Astrocyte (in vitro differentiated cells and primary cell): ENCODE measurements at regions not wholly inside any gene's neighbourhood (a gene's known extent, or its start where the extent isn't known, plus 50 kb on each side); places are given as distances from the start of the nearest gene placed in this dataset.

Source experiments
- DNase-seq: peaks from one replicate; pipeline ENCODE4 v3.0.0-alpha.2; 2010; ENCODE audit warnings: low read depth
- FAIRE-seq: peaks from 2 replicates; lab custom pipeline; 2011; peaks lifted over from hg19 to GRCh38; lab: Jason Lieb, UNC
- H2AFZ ChIP-seq: 2 replicates; pipeline ENCODE4 v1.6.0; 2012; ENCODE audit warnings: low read depth, low read length, inconsistent platforms
- H3K27ac ChIP-seq: 2 replicates; pipeline ENCODE4 v1.5.1; 2011; ENCODE audit warnings: low read depth, low read length, inconsistent platforms
- H3K27me3 ChIP-seq: 2 replicates; pipeline ENCODE4 v1.6.0; 2011; ENCODE audit warnings: low read length, inconsistent platforms; ENCODE audit not compliant: insufficient read depth
- H3K36me3 ChIP-seq: 2 replicates; pipeline ENCODE4 v1.5.1; 2011; ENCODE audit warnings: low read length, inconsistent platforms; ENCODE audit not compliant: insufficient read depth
- H3K4me1 ChIP-seq: 2 replicates; pipeline ENCODE4 v1.5.1; 2011; ENCODE audit warnings: low read length, inconsistent platforms; ENCODE audit not compliant: insufficient read depth
- H3K4me2 ChIP-seq: 2 replicates; pipeline ENCODE4 v1.6.0; 2012; ENCODE audit warnings: low read length, inconsistent platforms
- H3K4me3 ChIP-seq: 2 replicates; pipeline ENCODE4 v1.5.1; 2011; ENCODE audit warnings: low read depth, mild to moderate bottlenecking, low read length, inconsistent platforms; ENCODE audit not compliant: insufficient read depth
- H3K79me2 ChIP-seq: 2 replicates; pipeline ENCODE4 v1.6.0; 2012; ENCODE audit warnings: mild to moderate bottlenecking, low read length, inconsistent platforms; ENCODE audit not compliant: insufficient read depth
- H3K9ac ChIP-seq: 2 replicates; pipeline ENCODE4 v1.6.0; 2012; ENCODE audit warnings: mild to moderate bottlenecking, low read length, inconsistent platforms
- H3K9me3 ChIP-seq: 2 replicates; pipeline ENCODE4 v1.5.1; 2012; ENCODE audit warnings: low read depth, mild to moderate bottlenecking, low read length, inconsistent platforms; ENCODE audit not compliant: insufficient read depth
- H4K20me1 ChIP-seq: 2 replicates; pipeline ENCODE4 v1.6.0; 2012; ENCODE audit warnings: low read length, inconsistent platforms; ENCODE audit not compliant: insufficient read depth
- H3K27ac Mint-ChIP-seq: one replicate; pipeline ENCODE4 v1.8.0; 2021; ENCODE audit warnings: mild to moderate bottlenecking, mixed read lengths; ENCODE audit not compliant: unreplicated experiment
- H3K27me3 Mint-ChIP-seq: one replicate; pipeline ENCODE4 v1.8.0; 2021; ENCODE audit warnings: low read depth, mixed read lengths; ENCODE audit not compliant: unreplicated experiment
- H3K36me3 Mint-ChIP-seq: one replicate; pipeline ENCODE4 v1.8.0; 2021; ENCODE audit warnings: low read depth, mixed read lengths; ENCODE audit not compliant: unreplicated experiment
- H3K4me1 Mint-ChIP-seq: one replicate; pipeline ENCODE4 v1.8.0; 2021; ENCODE audit warnings: low read depth, mixed read lengths; ENCODE audit not compliant: unreplicated experiment
- H3K4me3 Mint-ChIP-seq: one replicate; pipeline ENCODE4 v1.8.0; 2021; ENCODE audit warnings: mild to moderate bottlenecking, moderate library complexity, mixed read lengths; ENCODE audit not compliant: unreplicated experiment
- H3K9me3 Mint-ChIP-seq: one replicate; pipeline ENCODE4 v1.8.0; 2021; ENCODE audit warnings: mild to moderate bottlenecking, mixed read lengths; ENCODE audit not compliant: unreplicated experiment
- CTCF ChIP-seq: IDR thresholded peaks from 2 replicates; pipeline ENCODE4 v1.5.1; 2011; ENCODE audit warnings: low read depth, mild to moderate bottlenecking, inconsistent platforms, low read length, moderate library complexity; ENCODE audit not compliant: insufficient read depth
- EZH2 ChIP-seq: IDR thresholded peaks from 2 replicates; pipeline ENCODE4 v1.6.1; 2012; ENCODE audit warnings: mild to moderate bottlenecking, low read length, inconsistent platforms; ENCODE audit not compliant: insufficient read depth

GRCh38 chr1:187631381-187631675 is 802.6 kb downstream of the PLA2G4A start:
- no peak overlapping the region for H3K4me3 ChIP-seq
- no peak overlapping the region for H3K4me2 ChIP-seq
- no peaks in the 10 kb centered on the region for H3K27me3 Mint-ChIP-seq
- H3K36me3 Mint-ChIP-seq: peaks cover 8% of the 10 kb centered on the region
- no peaks in the 10 kb centered on the region for H3K4me1 Mint-ChIP-seq
- TF ChIP-seq CTCF: no peak
- TF ChIP-seq EZH2: no peak
- H3K27ac Mint-ChIP-seq: no peak overlapping the region
- no peaks in the 10 kb centered on the region for H3K4me1 ChIP-seq
- H3K9me3 ChIP-seq: no peaks in the 10 kb centered on the region
- no peaks in the 10 kb centered on the region for H4K20me1 ChIP-seq
- DNase-seq: no peak
- peaks cover 9% of the 10 kb centered on the region for H3K9me3 Mint-ChIP-seq
- H3K79me2 ChIP-seq: no peaks in the 10 kb centered on the region
- H3K27me3 ChIP-seq: no peaks in the 10 kb centered on the region
- no peak overlapping the region for H3K9ac ChIP-seq
- H3K27ac ChIP-seq: no peak overlapping the region
- no peak overlapping the region for H2AFZ ChIP-seq
- H3K4me3 Mint-ChIP-seq: no peak overlapping the region
- no peaks in the 10 kb centered on the region for H3K36me3 ChIP-seq
- FAIRE-seq: no peak

- Mint-ChIP-seq H3K36me3 (peaks cover 8% of the 10 kb centered on the region), H3K4me3 (no peak overlapping the region), H3K27ac (no peak overlapping the region), H3K27me3 (no peaks in the 10 kb centered on the region), H3K4me1 (no peaks in the 10 kb centered on the region), H3K9me3 (peaks cover 9% of the 10 kb centered on the region)
- TF ChIP-seq CTCF: no peak
- no peak for TF ChIP-seq EZH2
- Histone ChIP-seq H3K9ac (no peak overlapping the region), H3K36me3 (no peaks in the 10 kb centered on the region), H3K4me1 (no peaks in the 10 kb centered on the region), H2AFZ (no peak overlapping the region), H3K9me3 (no peaks in the 10 kb centered on the region), H4K20me1 (no peaks in the 10 kb centered on the region), H3K27ac (no peak overlapping the region), H3K79me2 (no peaks in the 10 kb centered on the region), H3K4me2 (no peak overlapping the region), H3K27me3 (no peaks in the 10 kb centered on the region), H3K4me3 (no peak overlapping the region)
- no peak for FAIRE-seq
- DNase-seq: no peak
Observed at GRCh38 chr1:187631984-187632383, 803.2 kb downstream of the PLA2G4A start.

GRCh38 chr1:187634940-187635339 is 806.2 kb downstream of the PLA2G4A start:
- DNase-seq: no peak
- no peak overlapping the region for H3K4me3 Mint-ChIP-seq
- Histone ChIP-seq H3K4me1 (no peaks in the 10 kb centered on the region), H3K36me3 (no peaks in the 10 kb centered on the region), H3K9me3 (no peaks in the 10 kb centered on the region), H3K27ac (no peak overlapping the region), H3K9ac (no peak overlapping the region), H3K79me2 (no peaks in the 10 kb centered on the region), H3K27me3 (no peaks in the 10 kb centered on the region), H2AFZ (no peak overlapping the region), H3K4me2 (no peak overlapping the region), H4K20me1 (no peaks in the 10 kb centered on the region), H3K4me3 (no peak overlapping the region)
- H3K9me3 Mint-ChIP-seq: peaks cover 19% of the 10 kb centered on the region
- H3K36me3 Mint-ChIP-seq: peaks cover 10% of the 10 kb centered on the region
- FAIRE-seq: no peak
- no peaks in the 10 kb centered on the region for H3K27me3 Mint-ChIP-seq
- no peaks in the 10 kb centered on the region for H3K4me1 Mint-ChIP-seq
- H3K27ac Mint-ChIP-seq: no peak overlapping the region
- TF ChIP-seq CTCF: no peak
- TF ChIP-seq EZH2: no peak
